ENCODE measurements at regions not wholly inside any gene's neighbourhood (a gene's known extent, or its start where the extent isn't known, plus 50 kb on each side); places are given as distances from the start of the nearest gene placed in this dataset.

DNA sequence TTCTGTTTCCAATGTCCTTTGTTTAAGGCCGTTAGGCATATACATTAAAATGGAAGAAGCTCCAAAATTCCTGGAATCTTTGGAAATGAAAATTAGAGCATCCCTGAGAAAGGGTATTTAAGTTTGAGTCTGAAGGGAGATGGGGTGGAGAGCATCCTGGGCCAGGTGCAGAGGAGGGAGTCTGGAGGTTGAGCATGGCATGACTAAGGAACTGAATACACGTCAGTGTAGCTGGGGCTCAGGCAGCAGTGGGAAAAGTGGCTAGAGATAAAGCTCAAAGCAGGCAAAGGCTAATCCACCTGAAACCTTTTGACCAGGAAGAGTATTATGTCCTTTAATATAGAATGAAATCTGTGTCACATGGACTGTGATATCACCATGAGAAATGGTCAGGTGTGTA is 669.0 kb upstream of the RBFOX1 start:
- no peak overlapping the region for H3K4me3 Mint-ChIP-seq
- no peaks in the 10 kb centered on the region for H3K4me1 Mint-ChIP-seq (ENCODE audit: low read depth)
- H3K27ac Mint-ChIP-seq, result no peak overlapping the region
- peaks cover 48% of the 10 kb centered on the region for H3K9me3 Mint-ChIP-seq
- TF ChIP-seq CTCF (IDR thresholded peaks at IDR 0.05), result no peak
- DNase-seq, result no peak
- H3K36me3 Mint-ChIP-seq (ENCODE audit: low read depth), result no peaks in the 10 kb centered on the region; the same call in 1 of the 2 replicates
- H3K27me3 Mint-ChIP-seq (ENCODE audit: insufficient read depth), result no peaks in the 10 kb centered on the region

GRCh38 chr16:6656760-6657159 is 675.9 kb upstream of the RBFOX1 start:
- no peak for DNase-seq
- Mint-ChIP-seq H3K9me3 (peaks cover 40% of the 10 kb centered on the region), H3K36me3 (ENCODE audit: low read depth) (no peaks in the 10 kb centered on the region; the same call in 1 of the 2 replicates), H3K4me3 (no peak overlapping the region), H3K27me3 (ENCODE audit: insufficient read depth) (no peaks in the 10 kb centered on the region; the same call in 1 of the 2 replicates), H3K27ac (no peak overlapping the region), H3K4me1 (ENCODE audit: low read depth) (no peaks in the 10 kb centered on the region)
- no peak for TF ChIP-seq CTCF (IDR thresholded peaks at IDR 0.05)

DNA sequence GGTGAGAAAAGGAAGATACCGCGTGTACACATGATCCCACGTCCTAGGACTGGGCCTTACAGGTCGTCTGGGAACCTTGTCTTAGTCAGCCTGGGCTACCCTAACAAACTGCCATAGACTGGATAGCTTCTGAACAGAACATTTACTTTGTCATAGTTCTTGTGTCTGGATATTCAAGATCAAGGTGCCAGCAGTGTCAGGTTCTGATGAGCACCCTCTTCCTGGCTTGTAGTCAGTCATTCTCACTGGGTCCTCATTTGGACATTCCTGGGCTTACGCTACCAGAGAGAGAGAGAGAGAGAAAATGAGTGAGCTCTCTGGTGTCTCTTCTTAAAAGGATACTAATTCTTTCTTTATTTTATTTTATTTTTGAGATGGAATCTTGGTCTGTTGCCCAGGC is 685.8 kb upstream of the RBFOX1 start:
- H3K4me3 Mint-ChIP-seq, result no peak overlapping the region
- H3K36me3 Mint-ChIP-seq (ENCODE audit: low read depth), result no peaks in the 10 kb centered on the region
- no peak overlapping the region for H3K27ac Mint-ChIP-seq
- H3K4me1 Mint-ChIP-seq (ENCODE audit: low read depth), result no peaks in the 10 kb centered on the region
- no peak for DNase-seq
- peaks cover 2% of the 10 kb centered on the region; the same call in 1 of the 2 replicates for H3K27me3 Mint-ChIP-seq (ENCODE audit: insufficient read depth)
- no peak for TF ChIP-seq CTCF (IDR thresholded peaks at IDR 0.05)
- H3K9me3 Mint-ChIP-seq, result peaks cover 5% of the 10 kb centered on the region

GRCh38 chr16:6645768-6646568 is 686.7 kb upstream of the RBFOX1 start:
- no peak overlapping the region for H3K4me3 Mint-ChIP-seq

DNA sequence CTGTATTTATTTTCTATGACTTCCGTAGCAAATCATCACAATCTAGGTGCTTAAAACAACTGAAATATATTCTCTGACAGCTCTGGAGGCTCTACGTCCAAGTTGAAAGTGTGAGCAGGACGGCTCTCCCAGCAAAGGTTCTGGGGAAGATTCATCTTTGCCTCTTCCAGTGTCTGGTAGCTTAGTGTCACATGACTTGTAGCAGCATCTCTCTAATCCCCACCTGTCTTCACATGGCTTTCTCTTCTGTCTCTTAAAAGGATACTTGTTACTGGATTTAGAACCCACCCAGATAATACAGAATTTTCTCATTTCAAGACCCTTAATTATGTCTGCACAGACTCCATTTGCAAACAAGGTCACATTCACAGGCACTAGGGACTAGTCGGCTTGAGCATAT is 687.7 kb upstream of the RBFOX1 start:
- no peaks in the 10 kb centered on the region for H3K36me3 Mint-ChIP-seq (ENCODE audit: low read depth)
- H3K27ac Mint-ChIP-seq, result no peak overlapping the region
- H3K27me3 Mint-ChIP-seq (ENCODE audit: insufficient read depth), result peaks cover 2% of the 10 kb centered on the region; the same call in 1 of the 2 replicates
- no peaks in the 10 kb centered on the region for H3K9me3 Mint-ChIP-seq
- no peak for DNase-seq
- H3K4me3 Mint-ChIP-seq, result no peak overlapping the region
- H3K4me1 Mint-ChIP-seq (ENCODE audit: low read depth), result no peaks in the 10 kb centered on the region
- no peak for TF ChIP-seq CTCF (IDR thresholded peaks at IDR 0.05)

More at GRCh38 chr16:6645768-6646568, 686.7 kb upstream of the RBFOX1 start:
- peaks cover 2% of the 10 kb centered on the region; the same call in 1 of the 2 replicates for H3K27me3 Mint-ChIP-seq (ENCODE audit: insufficient read depth)
- H3K4me1 Mint-ChIP-seq (ENCODE audit: low read depth), result no peaks in the 10 kb centered on the region
- no peaks in the 10 kb centered on the region for H3K36me3 Mint-ChIP-seq (ENCODE audit: low read depth)
- TF ChIP-seq CTCF (IDR thresholded peaks at IDR 0.05), result no peak
- no peaks in the 10 kb centered on the region for H3K9me3 Mint-ChIP-seq
- DNase-seq, result no peak
- no peak overlapping the region for H3K27ac Mint-ChIP-seq
